ENCODE measurements at regions not wholly inside any gene's neighbourhood (a gene's known extent, or its start where the extent isn't known, plus 50 kb on each side); places are given as distances from the start of the nearest gene placed in this dataset.

DNA sequence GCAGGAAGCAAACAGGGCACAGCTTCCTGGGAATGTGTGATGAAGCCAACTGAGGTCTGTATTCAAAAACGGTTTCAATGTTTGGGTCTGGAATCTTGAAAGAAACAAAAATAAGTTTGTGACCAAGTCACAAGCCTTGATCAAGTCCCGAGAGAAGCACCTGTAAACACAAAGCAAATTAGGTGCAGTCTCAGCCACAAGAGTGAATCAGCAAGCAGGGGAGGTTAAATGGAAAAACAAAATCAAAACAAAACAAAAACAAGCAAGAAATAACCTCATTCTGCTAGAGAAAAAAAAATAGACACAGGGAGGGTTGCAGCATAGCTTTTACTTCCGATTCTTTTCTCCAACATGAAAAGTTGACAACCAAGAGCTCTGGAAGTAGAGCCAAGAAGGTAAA is 201.7 kb downstream of the CLIC5 start:
- H3K79me2 ChIP-seq (ENCODE audit: insufficient read depth, low read length) = no peaks in the 10 kb centered on the region
- TF ChIP-seq, protein P1, sequence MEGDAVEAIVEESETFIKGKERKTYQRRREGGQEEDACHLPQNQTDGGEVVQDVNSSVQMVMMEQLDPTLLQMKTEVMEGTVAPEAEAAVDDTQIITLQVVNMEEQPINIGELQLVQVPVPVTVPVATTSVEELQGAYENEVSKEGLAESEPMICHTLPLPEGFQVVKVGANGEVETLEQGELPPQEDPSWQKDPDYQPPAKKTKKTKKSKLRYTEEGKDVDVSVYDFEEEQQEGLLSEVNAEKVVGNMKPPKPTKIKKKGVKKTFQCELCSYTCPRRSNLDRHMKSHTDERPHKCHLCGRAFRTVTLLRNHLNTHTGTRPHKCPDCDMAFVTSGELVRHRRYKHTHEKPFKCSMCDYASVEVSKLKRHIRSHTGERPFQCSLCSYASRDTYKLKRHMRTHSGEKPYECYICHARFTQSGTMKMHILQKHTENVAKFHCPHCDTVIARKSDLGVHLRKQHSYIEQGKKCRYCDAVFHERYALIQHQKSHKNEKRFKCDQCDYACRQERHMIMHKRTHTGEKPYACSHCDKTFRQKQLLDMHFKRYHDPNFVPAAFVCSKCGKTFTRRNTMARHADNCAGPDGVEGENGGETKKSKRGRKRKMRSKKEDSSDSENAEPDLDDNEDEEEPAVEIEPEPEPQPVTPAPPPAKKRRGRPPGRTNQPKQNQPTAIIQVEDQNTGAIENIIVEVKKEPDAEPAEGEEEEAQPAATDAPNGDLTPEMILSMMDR (IDR thresholded peaks at IDR 0.05; ENCODE audit: borderline replicate concordance, extremely low read depth, low read length, poor library complexity, severe bottlenecking) = no peak
- TF ChIP-seq EZH2 (IDR thresholded peaks at IDR 0.05; ENCODE audit: borderline replicate concordance, low read depth, low read length, severe bottlenecking) = no peak
- no peak overlapping the region for H3K4me3 ChIP-seq (ENCODE audit: low read depth in 1 of 2, low read length in 2 of 2)
- H3K27me3 ChIP-seq (ENCODE audit: insufficient read depth, low read length, poor library complexity) = no peaks in the 10 kb centered on the region
- no peaks in the 10 kb centered on the region for H3K9me3 ChIP-seq (ENCODE audit: insufficient read depth, low read length, severe bottlenecking)
- H3K36me3 ChIP-seq (ENCODE audit: insufficient read depth, low read length) = no peaks in the 10 kb centered on the region
- no peak overlapping the region for H3K27ac ChIP-seq (ENCODE audit: low read length)
- no peak for ATAC-seq (ENCODE audit: insufficient read depth, low read depth)
- no peaks in the 10 kb centered on the region for H3K4me1 ChIP-seq (ENCODE audit: insufficient read depth, low read length)
- DNase-seq = no peak
- no peak overlapping the region for H2AFZ ChIP-seq (ENCODE audit: low read depth, low read length)
- no peaks in the 10 kb centered on the region for H4K20me1 ChIP-seq (ENCODE audit: insufficient read depth, low read length)
- no peak overlapping the region for H3K4me2 ChIP-seq (ENCODE audit: insufficient read depth, low read length)
- H3K9ac ChIP-seq (ENCODE audit: low read depth, low read length) = no peak overlapping the region

- H3K27me3 ChIP-seq (ENCODE audit: insufficient read depth, low read length, poor library complexity) = no peaks in the 10 kb centered on the region
- no peak overlapping the region for H3K27ac ChIP-seq (ENCODE audit: low read length)
- no peak for ATAC-seq (ENCODE audit: insufficient read depth, low read depth)
- no peak overlapping the region for H2AFZ ChIP-seq (ENCODE audit: low read depth, low read length)
- H3K4me1 ChIP-seq (ENCODE audit: insufficient read depth, low read length) = no peaks in the 10 kb centered on the region
- no peak for DNase-seq
- H3K36me3 ChIP-seq (ENCODE audit: insufficient read depth, low read length) = no peaks in the 10 kb centered on the region
- no peaks in the 10 kb centered on the region for H3K79me2 ChIP-seq (ENCODE audit: insufficient read depth, low read length)
- H3K4me3 ChIP-seq (ENCODE audit: low read depth in 1 of 2, low read length in 2 of 2) = no peak overlapping the region
- no peaks in the 10 kb centered on the region for H4K20me1 ChIP-seq (ENCODE audit: insufficient read depth, low read length)
- no peak overlapping the region for H3K4me2 ChIP-seq (ENCODE audit: insufficient read depth, low read length)
- no peak overlapping the region for H3K9ac ChIP-seq (ENCODE audit: low read depth, low read length)
- no peaks in the 10 kb centered on the region for H3K9me3 ChIP-seq (ENCODE audit: insufficient read depth, low read length, severe bottlenecking)
- TF ChIP-seq, protein P1 (IDR thresholded peaks at IDR 0.05; ENCODE audit: borderline replicate concordance, extremely low read depth, low read length, poor library complexity, severe bottlenecking) = no peak
- TF ChIP-seq EZH2 (IDR thresholded peaks at IDR 0.05; ENCODE audit: borderline replicate concordance, low read depth, low read length, severe bottlenecking) = no peak
These were observed 202.7 kb downstream of the CLIC5 start for GRCh38 chr6:45812922-45813321.

- ATAC-seq (ENCODE audit: insufficient read depth, low read depth) (no peak), DNase-seq (no peak)
- no peak overlapping the region for H3K4me3 ChIP-seq (ENCODE audit: low read depth in 1 of 2, low read length in 2 of 2)
- H3K27me3 ChIP-seq (ENCODE audit: insufficient read depth, low read length, poor library complexity) = no peaks in the 10 kb centered on the region
- no peak overlapping the region for H3K4me2 ChIP-seq (ENCODE audit: insufficient read depth, low read length)
- no peak overlapping the region for H2AFZ ChIP-seq (ENCODE audit: low read depth, low read length)
- no peaks in the 10 kb centered on the region for H3K79me2 ChIP-seq (ENCODE audit: insufficient read depth, low read length)
- H4K20me1 ChIP-seq (ENCODE audit: insufficient read depth, low read length) = no peaks in the 10 kb centered on the region
- H3K4me1 ChIP-seq (ENCODE audit: insufficient read depth, low read length) = no peaks in the 10 kb centered on the region
- no peak for TF ChIP-seq EZH2 (IDR thresholded peaks at IDR 0.05; ENCODE audit: borderline replicate concordance, low read depth, low read length, severe bottlenecking)
- TF ChIP-seq, protein P1 (IDR thresholded peaks at IDR 0.05; ENCODE audit: borderline replicate concordance, extremely low read depth, low read length, poor library complexity, severe bottlenecking) = no peak
- H3K27ac ChIP-seq (ENCODE audit: low read length) = no peak overlapping the region
- H3K36me3 ChIP-seq (ENCODE audit: insufficient read depth, low read length) = no peaks in the 10 kb centered on the region
- no peak overlapping the region for H3K9ac ChIP-seq (ENCODE audit: low read depth, low read length)
- no peaks in the 10 kb centered on the region for H3K9me3 ChIP-seq (ENCODE audit: insufficient read depth, low read length, severe bottlenecking)
These were observed 206.7 kb downstream of the CLIC5 start for GRCh38 chr6:45808917-45809316.
